Mesodermal cell (in vitro differentiated cells): ENCODE measurements at regions not wholly inside any gene's neighbourhood (a gene's known extent, or its start where the extent isn't known, plus 50 kb on each side); places are given as distances from the start of the nearest gene placed in this dataset.

Experiments
- H3K27ac ChIP-seq: 2 replicates; pipeline ENCODE4 v1.7.0; 2013; ENCODE audit warnings: mild to moderate bottlenecking, low read depth, low read length, moderate library complexity; ENCODE audit not compliant: severe bottlenecking
- H3K36me3 ChIP-seq: 2 replicates; pipeline ENCODE4 v1.7.1; 2013; ENCODE audit warnings: mild to moderate bottlenecking, low read length, moderate library complexity; ENCODE audit not compliant: control insufficient read depth, insufficient read depth
- H3K4me1 ChIP-seq: one replicate; pipeline ENCODE4 v1.7.1; 2013; ENCODE audit warnings: mild to moderate bottlenecking, low read length; ENCODE audit not compliant: insufficient read depth, control insufficient read depth, poor library complexity, severe bottlenecking
- H3K4me3 ChIP-seq: 2 replicates; pipeline ENCODE4 v1.7.0; 2013; ENCODE audit warnings: low read length, control low read depth, mild to moderate bottlenecking; ENCODE audit not compliant: insufficient read depth, poor library complexity, severe bottlenecking; ENCODE audit errors: extremely low read depth
- H3K9me3 ChIP-seq: 2 replicates; pipeline ENCODE4 v1.7.1; 2013; ENCODE audit warnings: mild to moderate bottlenecking, low read length, moderate library complexity; ENCODE audit not compliant: control insufficient read depth
- WGBS, 2 experiments: methylation state at CpG; one replicate each; pipeline ENCODE4 v1.1.5; 2013; ENCODE audit warnings: missing lambda C conversion rate in 2 of 2; ENCODE audit not compliant: insufficient coverage in 2 of 2; 5-methylcytosine and 5-hydroxymethylcytosine counted together

DNA sequence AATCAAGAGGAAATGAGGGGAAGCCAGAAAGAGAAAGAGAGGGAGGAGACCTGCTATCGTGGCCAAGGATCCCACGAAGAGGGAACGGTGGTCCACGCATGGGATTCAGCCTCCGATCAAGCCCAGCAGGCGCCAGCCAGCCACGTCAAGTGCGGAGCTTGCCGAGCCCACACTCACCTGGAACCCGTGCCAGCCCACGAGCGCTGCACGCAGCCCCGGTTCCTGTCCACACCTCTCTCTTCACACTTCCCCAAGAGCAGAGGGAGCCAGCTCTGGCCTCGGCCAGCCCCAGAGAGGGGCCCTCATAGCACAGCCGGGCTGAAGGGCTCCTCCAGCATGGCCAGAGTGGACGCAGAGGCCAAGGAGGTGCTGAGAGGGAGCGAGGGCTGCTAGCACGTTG lies 795.1 kb upstream of the GRIA3 start:
- H3K9me3 ChIP-seq: no peaks in the 10 kb centered on the region

DNA sequence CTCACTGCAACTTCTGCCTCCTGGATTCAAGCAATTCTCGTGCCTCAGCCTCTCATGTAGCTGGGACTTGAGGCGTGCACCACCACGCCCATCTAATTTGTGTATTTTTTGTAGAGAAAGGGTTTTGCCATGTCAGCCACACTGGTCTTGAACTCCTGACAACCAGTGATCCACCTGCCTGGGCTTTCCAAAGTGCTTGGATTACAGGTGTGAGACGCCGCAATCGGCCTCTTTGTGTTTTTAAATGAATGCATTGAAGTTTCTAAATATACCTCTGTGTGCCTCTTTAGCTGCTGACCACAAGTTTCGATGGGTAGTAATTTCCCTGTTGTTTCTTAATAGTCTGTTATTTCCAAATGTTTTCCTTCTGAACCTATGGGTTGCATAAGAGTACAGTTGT lies 765.3 kb upstream of the GRIA3 start:
- no peaks in the 10 kb centered on the region for H3K4me1 ChIP-seq
- no peaks in the 10 kb centered on the region for H3K9me3 ChIP-seq
- WGBS, 2 experiments: no CpG with 5 or more reads among the region's 7 CpGs
- H3K27ac ChIP-seq: no peak overlapping the region
- H3K36me3 ChIP-seq: no peaks in the 10 kb centered on the region
- no peak overlapping the region for H3K4me3 ChIP-seq

More for the DNA sequence above, 795.1 kb upstream of the GRIA3 start:
- Histone ChIP-seq H3K4me3 (no peak overlapping the region), H3K27ac (no peak overlapping the region), H3K4me1 (no peaks in the 10 kb centered on the region), H3K36me3 (no peaks in the 10 kb centered on the region)
- 98% methylated on average over 12 of the region's 19 CpGs; no CpG with 5 or more reads in 1 of the 2 experiments for WGBS, 2 experiments

DNA sequence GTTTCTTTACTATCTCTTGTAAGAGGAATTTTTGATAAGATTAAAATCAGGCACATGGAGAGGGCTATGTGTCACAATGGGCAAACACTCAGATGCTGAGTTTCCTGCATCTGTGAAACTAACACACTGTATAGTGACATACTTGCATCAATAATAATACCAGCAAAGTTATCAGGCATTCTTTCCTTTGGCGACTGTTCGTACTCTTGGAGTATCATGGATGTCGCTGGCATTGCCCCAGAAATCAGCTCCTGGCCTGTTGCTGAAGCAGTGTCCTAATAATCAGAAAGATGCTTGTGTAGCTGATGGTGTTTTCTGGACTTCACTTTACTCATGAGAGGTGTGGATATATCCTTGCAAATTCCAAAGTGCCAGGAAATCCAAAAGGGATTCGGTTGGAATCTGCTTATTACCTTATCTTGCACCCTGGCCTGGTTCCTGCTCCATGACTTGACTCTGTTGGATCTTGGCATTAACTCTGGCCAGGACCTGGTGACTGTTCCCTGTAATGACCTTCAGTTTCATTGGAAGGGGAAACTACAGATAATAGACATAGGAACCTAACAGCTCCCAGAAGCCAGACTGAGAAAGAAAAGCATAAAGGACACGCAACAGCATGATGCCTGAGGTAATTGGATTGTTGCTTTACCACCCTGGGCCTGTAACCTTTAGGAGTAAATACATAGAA lies 762.5 kb upstream of the GRIA3 start:
- 88% methylated on average over 1 of the region's 5 CpGs; no CpG with 5 or more reads in 1 of the 2 experiments for WGBS, 2 experiments
- H3K9me3 ChIP-seq: no peaks in the 10 kb centered on the region
- H3K4me3 ChIP-seq: no peak overlapping the region
- H3K4me1 ChIP-seq: no peaks in the 10 kb centered on the region
- H3K36me3 ChIP-seq: no peaks in the 10 kb centered on the region
- H3K27ac ChIP-seq: no peak overlapping the region

DNA sequence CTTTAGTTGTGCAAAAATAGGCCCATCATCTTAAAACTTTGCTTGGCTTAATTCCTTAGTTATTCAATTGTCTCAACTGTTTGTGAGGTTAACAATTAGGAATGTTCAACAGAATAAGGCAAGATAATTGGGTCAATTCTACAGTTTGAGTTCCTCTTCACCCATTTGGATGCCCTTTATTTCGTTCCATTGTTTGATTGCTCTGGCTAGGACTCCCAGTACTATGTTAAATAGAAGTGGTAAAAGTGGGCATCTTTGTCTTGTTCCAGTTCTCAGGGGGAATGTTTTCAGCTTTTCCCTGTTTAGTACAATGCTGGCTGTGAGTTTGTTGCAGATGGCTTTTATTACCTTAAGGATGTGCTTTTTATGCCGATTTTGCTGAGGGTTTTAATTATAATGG lies 761.5 kb upstream of the GRIA3 start:
- Histone ChIP-seq H3K27ac (no peak overlapping the region), H3K4me3 (no peak overlapping the region), H3K4me1 (no peaks in the 10 kb centered on the region), H3K9me3 (no peaks in the 10 kb centered on the region), H3K36me3 (no peaks in the 10 kb centered on the region)
- 100% methylated on average over 1 of the region's 2 CpGs; no CpG with 5 or more reads in 1 of the 2 experiments for WGBS, 2 experiments

DNA sequence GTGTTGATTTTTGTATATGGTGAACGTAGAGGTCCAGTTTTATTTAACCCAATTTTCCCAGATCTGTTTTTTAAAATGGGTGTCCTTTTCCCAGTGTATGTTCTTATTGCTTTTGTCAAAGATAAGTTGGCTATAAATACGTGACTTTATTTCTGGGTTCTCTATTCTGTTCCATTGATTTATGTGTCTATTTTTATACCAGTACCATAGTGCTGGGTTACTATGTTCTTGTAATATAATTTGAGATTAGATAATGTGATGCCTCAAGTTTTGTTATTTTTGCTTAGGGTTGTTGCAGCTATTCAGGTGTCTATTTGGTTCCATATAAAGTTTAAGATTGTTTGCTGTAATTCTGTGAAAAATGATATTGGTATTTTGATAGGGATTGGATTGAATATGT lies 749.1 kb upstream of the GRIA3 start:
- Histone ChIP-seq H3K9me3 (no peaks in the 10 kb centered on the region), H3K27ac (no peak overlapping the region), H3K36me3 (no peaks in the 10 kb centered on the region), H3K4me1 (no peaks in the 10 kb centered on the region), H3K4me3 (no peak overlapping the region)
- no CpG with 5 or more reads among the region's 2 CpGs for WGBS, 2 experiments

DNA sequence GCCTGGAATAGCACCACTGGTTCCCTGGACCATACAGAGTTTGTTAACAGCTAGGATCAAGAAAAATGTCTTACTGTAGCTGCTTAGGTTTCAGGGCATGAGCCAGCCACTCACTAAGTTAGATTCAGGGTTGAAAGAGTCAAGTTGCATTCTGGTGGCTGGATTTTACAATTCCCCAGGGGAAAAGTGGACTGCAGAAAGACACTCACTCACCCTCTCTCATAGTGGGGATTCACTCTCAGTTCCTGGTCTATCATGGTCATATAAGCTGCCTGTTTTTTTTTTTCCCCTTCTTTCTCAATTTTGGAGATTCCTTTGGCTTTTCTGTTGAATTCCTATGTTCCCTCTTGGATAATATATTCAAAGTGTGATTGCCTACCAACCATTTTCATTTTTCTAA lies 744.2 kb upstream of the GRIA3 start:
- no peak overlapping the region for H3K27ac ChIP-seq
- no peak overlapping the region for H3K4me3 ChIP-seq
- H3K36me3 ChIP-seq: no peaks in the 10 kb centered on the region
- H3K9me3 ChIP-seq: no peaks in the 10 kb centered on the region
- no peaks in the 10 kb centered on the region for H3K4me1 ChIP-seq

DNA sequence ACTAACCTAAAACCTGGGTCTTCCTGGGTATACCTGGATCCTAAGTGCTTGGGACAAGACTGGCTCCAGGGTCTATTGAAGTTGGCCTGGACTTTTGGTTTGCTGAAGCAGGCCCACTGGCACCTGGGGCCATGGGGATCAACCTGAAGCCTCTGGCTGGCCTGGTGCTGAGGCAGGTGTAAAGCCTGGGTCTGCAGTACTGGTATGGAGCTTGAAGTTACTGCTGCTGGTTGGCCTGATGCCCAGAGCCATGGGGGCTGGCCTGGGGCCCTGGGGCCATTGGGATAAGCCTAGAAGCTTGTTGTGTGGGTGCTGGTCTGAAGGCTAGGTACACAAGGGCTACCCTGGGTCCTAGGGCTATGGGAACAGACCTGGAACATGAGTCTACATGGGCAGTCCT lies 743.2 kb upstream of the GRIA3 start:
- no peaks in the 10 kb centered on the region for H3K9me3 ChIP-seq
- no peaks in the 10 kb centered on the region for H3K36me3 ChIP-seq
- H3K4me1 ChIP-seq: no peaks in the 10 kb centered on the region
- no peak overlapping the region for H3K4me3 ChIP-seq
- no peak overlapping the region for H3K27ac ChIP-seq

DNA sequence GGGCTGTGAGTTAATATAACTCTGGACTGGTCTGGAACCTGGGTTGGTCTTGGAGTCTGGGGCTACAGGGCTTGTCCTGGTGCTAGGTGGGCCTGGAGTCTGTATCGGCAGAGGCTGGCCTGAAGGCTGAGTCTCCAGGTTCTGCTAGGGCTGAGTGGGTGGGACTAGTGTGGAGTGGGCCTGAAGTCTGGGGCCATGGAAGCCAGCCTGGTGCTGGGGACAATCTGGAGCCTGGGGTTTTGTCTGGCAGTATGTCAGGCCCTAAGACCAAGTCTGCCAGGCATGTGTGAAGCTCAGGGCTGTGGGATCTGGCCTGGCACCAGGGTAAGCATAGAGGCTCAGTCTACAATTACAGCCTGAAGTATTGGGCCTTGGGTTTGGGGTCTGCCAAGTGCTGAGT lies 742.6 kb upstream of the GRIA3 start:
- Histone ChIP-seq H3K36me3 (no peaks in the 10 kb centered on the region), H3K4me1 (no peaks in the 10 kb centered on the region), H3K4me3 (no peak overlapping the region), H3K9me3 (no peaks in the 10 kb centered on the region), H3K27ac (no peak overlapping the region)
- no CpG with 5 or more reads among the region's 1 CpG for WGBS, 2 experiments

DNA sequence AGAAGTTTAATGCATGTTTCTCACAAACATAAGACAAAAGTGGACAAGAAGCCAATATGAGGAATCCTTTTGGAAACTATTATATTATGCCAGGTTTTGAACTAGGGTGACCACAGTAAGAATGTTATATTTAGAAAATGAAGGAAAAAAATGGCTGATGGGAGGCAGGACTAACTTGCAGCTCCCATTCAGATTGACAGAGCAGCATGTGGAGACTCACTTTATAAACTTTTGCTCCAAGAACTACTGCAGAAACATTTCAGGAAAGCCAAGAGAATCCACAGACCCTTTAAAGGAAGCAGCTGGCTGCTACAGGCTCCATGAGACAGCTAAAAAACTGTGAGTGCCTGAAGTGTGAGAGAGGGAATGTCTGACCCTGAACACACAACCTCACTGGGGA lies 738.6 kb upstream of the GRIA3 start:
- Histone ChIP-seq H3K36me3 (no peaks in the 10 kb centered on the region), H3K27ac (no peak overlapping the region), H3K4me1 (no peaks in the 10 kb centered on the region), H3K9me3 (no peaks in the 10 kb centered on the region), H3K4me3 (no peak overlapping the region)

DNA sequence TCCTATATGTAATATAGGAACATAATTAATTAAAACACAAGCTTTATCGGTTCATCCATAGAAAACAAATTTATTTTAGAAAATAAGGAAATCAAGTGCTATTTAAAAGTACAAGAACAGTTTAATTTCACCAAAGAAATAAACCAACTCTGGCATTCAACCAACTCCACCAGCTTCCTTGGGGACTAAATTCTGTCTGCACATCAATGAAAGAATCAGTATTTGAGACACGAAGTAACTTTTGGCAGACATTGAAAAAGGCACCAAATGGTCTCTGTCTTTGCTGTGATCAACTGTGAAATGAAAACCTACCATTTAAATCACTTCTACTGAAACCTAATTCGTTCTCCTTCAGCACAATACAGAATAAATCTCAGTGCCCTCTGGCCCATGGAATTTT lies 719.7 kb upstream of the GRIA3 start:
- no peaks in the 10 kb centered on the region for H3K36me3 ChIP-seq
- H3K4me1 ChIP-seq: no peaks in the 10 kb centered on the region
- no peak overlapping the region for H3K27ac ChIP-seq
- no peaks in the 10 kb centered on the region for H3K9me3 ChIP-seq
- H3K4me3 ChIP-seq: no peak overlapping the region
- WGBS, 2 experiments: no CpG with 5 or more reads among the region's 3 CpGs

DNA sequence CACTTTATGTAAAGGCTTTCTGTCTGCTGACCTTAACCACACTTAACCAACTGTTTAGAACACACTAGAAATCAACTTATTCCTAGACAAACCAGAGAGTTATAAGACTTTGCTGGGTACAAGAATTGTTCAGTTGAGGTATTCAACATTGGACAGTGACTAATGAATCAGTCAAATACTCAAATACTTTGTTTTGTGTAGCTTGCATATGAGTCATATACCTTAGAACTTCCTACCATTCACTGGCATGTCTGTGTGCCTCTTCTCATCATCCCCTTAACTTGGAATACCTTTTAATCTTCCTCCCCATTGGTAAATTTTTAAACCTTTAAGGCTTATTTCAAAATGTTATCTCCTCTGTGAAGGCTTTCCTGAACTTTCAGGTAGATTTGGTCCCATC lies 708.8 kb upstream of the GRIA3 start:
- Histone ChIP-seq H3K4me1 (no peaks in the 10 kb centered on the region), H3K36me3 (no peaks in the 10 kb centered on the region), H3K9me3 (no peaks in the 10 kb centered on the region), H3K27ac (no peak overlapping the region), H3K4me3 (no peak overlapping the region)

DNA sequence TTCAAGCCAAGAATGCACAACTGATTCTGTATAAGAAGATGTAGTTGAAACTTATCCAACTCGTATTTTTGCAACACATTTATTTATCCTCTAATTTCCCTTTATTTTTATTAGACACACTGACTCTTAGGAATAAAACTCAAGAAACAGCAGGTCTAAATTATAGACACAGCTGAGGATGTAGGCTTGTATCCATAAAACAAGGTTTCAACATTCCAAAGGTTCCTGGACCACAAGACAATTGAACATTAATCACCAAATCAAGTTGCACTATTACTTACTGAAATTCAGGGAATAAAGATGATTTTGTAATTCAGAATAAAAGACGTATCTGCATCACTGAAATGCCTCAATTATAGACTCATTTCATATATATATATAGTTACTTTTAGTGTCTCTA lies 683.5 kb upstream of the GRIA3 start:
- Histone ChIP-seq H3K36me3 (no peaks in the 10 kb centered on the region), H3K27ac (no peak overlapping the region), H3K9me3 (no peaks in the 10 kb centered on the region), H3K4me1 (no peaks in the 10 kb centered on the region), H3K4me3 (no peak overlapping the region)
- WGBS, 2 experiments: no CpG with 5 or more reads among the region's 2 CpGs
